H1 (cell line): ENCODE measurements at regions not wholly inside any gene's neighbourhood (a gene's known extent, or its start where the extent isn't known, plus 50 kb on each side); places are given as distances from the start of the nearest gene placed in this dataset.

ENCODE experiments used
- CTCF ChIA-PET: fragments of 300-600 bp; sonication (Branson Sonifier 250); formaldehyde crosslinking; loops from one replicate; lab custom pipeline; 2021; ENCODE audit not compliant: partially characterized antibody; lab: Charles Lee
- POLR2A ChIA-PET: fragments of 300-600 bp; sonication (Branson Sonifier 250); formaldehyde crosslinking; loops from one replicate; lab custom pipeline; 2021; ENCODE audit warnings: inconsistent platforms; ENCODE audit not compliant: partially characterized antibody; lab: Charles Lee
- DNase-seq, 2 experiments: peaks; one replicate each; pipeline versions ENCODE4 v3.0.0 to v3.0.0-alpha.2; 2010 to 2022; ENCODE audit warnings: low spot score in 2 of 2, low read depth in 1 of 2, mixed read lengths in 1 of 2
- FAIRE-seq: peaks from 2 replicates; lab custom pipeline; 2011; peaks lifted over from hg19 to GRCh38; lab: Jason Lieb, UNC
- H2AFZ ChIP-seq: 2 replicates; pipeline ENCODE4 v1.8.1; 2012; ENCODE audit warnings: low read length, inconsistent platforms
- H2AK5ac ChIP-seq: 2 replicates; pipeline ENCODE4 v1.6.1; 2013; ENCODE audit warnings: low read depth, low read length
- H2BK120ac ChIP-seq: replicated peaks from 2 replicates; pipeline ENCODE3; 2013; ENCODE audit warnings: low read depth, low read length, inconsistent platforms
- H2BK12ac ChIP-seq: 2 replicates; pipeline ENCODE4 v1.6.1; 2013; ENCODE audit warnings: low read depth, low read length
- H2BK15ac ChIP-seq: 2 replicates; pipeline ENCODE4 v1.6.1; 2013; ENCODE audit warnings: low read length
- H2BK20ac ChIP-seq: 2 replicates; pipeline ENCODE4 v1.6.1; 2013; ENCODE audit warnings: low read length
- H2BK5ac ChIP-seq: 2 replicates; pipeline ENCODE4 v1.6.1; 2013; ENCODE audit warnings: low read depth, low read length
- H3K14ac ChIP-seq: 2 replicates; pipeline ENCODE4 v1.6.1; 2013; ENCODE audit warnings: inconsistent platforms; ENCODE audit not compliant: insufficient read length
- H3K18ac ChIP-seq: 2 replicates; pipeline ENCODE4 v1.6.1; 2013; ENCODE audit warnings: low read length; ENCODE audit errors: extremely low read depth
- H3K23ac ChIP-seq: 2 replicates; pipeline ENCODE4 v1.6.1; 2013; ENCODE audit warnings: inconsistent platforms; ENCODE audit not compliant: insufficient read length
- H3K23me2 ChIP-seq: 2 replicates; pipeline ENCODE4 v1.6.1; 2013; ENCODE audit warnings: low read depth, low read length
- H3K27ac ChIP-seq: 2 replicates; pipeline ENCODE4 v1.6.1; 2011; ENCODE audit warnings: low read depth, low read length, inconsistent platforms
- H3K27me3 ChIP-seq, 4 experiments: replicated peaks in 1 of 4; 1 replicate in 1 of 4; 2 replicates in 3 of 4; pipeline versions ENCODE4 v1.6.1 to v1.8.1; 2011 to 2013; ENCODE audit warnings: low read length in 3 of 4, mild to moderate bottlenecking in 3 of 4, inconsistent platforms in 2 of 4, mixed read lengths in 2 of 4, moderate library complexity in 1 of 4; ENCODE audit not compliant: control insufficient read depth in 3 of 4, insufficient read depth in 3 of 4; ENCODE audit errors: extremely low read depth in 1 of 4
- H3K36me3 ChIP-seq, 4 experiments: 2 replicates each; pipeline versions ENCODE4 v1.6.1 to v1.8.1; 2011 to 2013; ENCODE audit warnings: mild to moderate bottlenecking in 4 of 4, low read length in 3 of 4, moderate library complexity in 2 of 4, control low read depth in 1 of 4, inconsistent platforms in 1 of 4; ENCODE audit not compliant: insufficient read depth in 4 of 4, control insufficient read depth in 2 of 4
- H3K4ac ChIP-seq: replicated peaks from 2 replicates; pipeline ENCODE3; 2013; ENCODE audit warnings: low read length, low read depth, mixed read lengths, inconsistent platforms; ENCODE audit not compliant: insufficient read length
- H3K4me1 ChIP-seq, 4 experiments: replicated peaks in 1 of 4; 1 replicate in 1 of 4; 2 replicates in 3 of 4; pipeline versions ENCODE4 v1.6.1 to v1.8.1; 2011 to 2013; ENCODE audit warnings: low read length in 3 of 4, inconsistent platforms in 2 of 4, mixed read lengths in 1 of 4; ENCODE audit not compliant: insufficient read depth in 4 of 4, control insufficient read depth in 3 of 4
- H3K4me2 ChIP-seq, 2 experiments: 2 replicates each; pipeline versions ENCODE4 v1.6.1 to v1.8.1; 2011 to 2013; ENCODE audit warnings: low read depth in 2 of 2, low read length in 2 of 2, control low read depth in 1 of 2, inconsistent platforms in 1 of 2, mild to moderate bottlenecking in 1 of 2; ENCODE audit not compliant: insufficient read depth in 1 of 2
- H3K4me3 ChIP-seq, 4 experiments: fragments of 200-600, 300-600 bp in 1 of 4; sonication (generic), shearing (Covaris generic), sonication (Bioruptor Twin) in 1 of 4; 2 replicates each; pipeline versions ENCODE4 v1.5.1 to v1.8.1; 2011 to 2016; ENCODE audit warnings: low read length in 4 of 4, low read depth in 3 of 4, control low read depth in 2 of 4, inconsistent platforms in 2 of 4, mild to moderate bottlenecking in 2 of 4, mixed read lengths in 1 of 4, moderate library complexity in 1 of 4; ENCODE audit not compliant: insufficient read depth in 2 of 4; ENCODE audit errors: extremely low read depth in 1 of 4
- H3K56ac ChIP-seq: replicated peaks from 2 replicates; pipeline ENCODE3; 2013; ENCODE audit warnings: low read depth, mild to moderate bottlenecking, mixed read lengths, low read length, inconsistent platforms; ENCODE audit not compliant: insufficient read length
- H3K79me1 ChIP-seq: 2 replicates; pipeline ENCODE4 v1.6.1; 2013; ENCODE audit warnings: low read depth, low read length, control low read depth
- H3K79me2 ChIP-seq, 2 experiments: 2 replicates each; pipeline versions ENCODE4 v1.6.1 to v1.8.1; 2012 to 2013; ENCODE audit warnings: low read length in 2 of 2, mild to moderate bottlenecking in 2 of 2, inconsistent platforms in 1 of 2; ENCODE audit not compliant: insufficient read depth in 2 of 2, control insufficient read depth in 1 of 2
- H3K9ac ChIP-seq, 4 experiments: replicated peaks in 1 of 4; 1 replicate in 1 of 4; 2 replicates in 3 of 4; pipeline versions ENCODE4 v1.6.1 to v1.8.1; 2011 to 2013; ENCODE audit warnings: low read depth in 3 of 4, low read length in 3 of 4, control low read depth in 2 of 4, mild to moderate bottlenecking in 2 of 4, moderate library complexity in 2 of 4, inconsistent platforms in 1 of 4; ENCODE audit errors: extremely low read depth in 1 of 4
- H3K9me3 ChIP-seq, 2 experiments: 2 replicates each; pipeline versions ENCODE4 v1.6.1 to v1.8.1; 2012 to 2013; ENCODE audit warnings: mild to moderate bottlenecking in 2 of 2, moderate library complexity in 2 of 2, control low read depth in 1 of 2, inconsistent platforms in 1 of 2, low read depth in 1 of 2, low read length in 1 of 2, mixed read lengths in 1 of 2; ENCODE audit not compliant: insufficient read depth in 2 of 2
- H4K20me1 ChIP-seq, 2 experiments: replicated peaks in 1 of 2; 2 replicates each; pipeline versions ENCODE3 to v1.8.1; 2011 to 2013; ENCODE audit warnings: inconsistent platforms in 2 of 2, low read length in 2 of 2, mild to moderate bottlenecking in 1 of 2; ENCODE audit not compliant: insufficient read depth in 2 of 2, control insufficient read depth in 1 of 2
- H4K5ac ChIP-seq: 2 replicates; pipeline ENCODE4 v1.6.1; 2013; ENCODE audit warnings: low read length, low read depth, mixed read lengths, inconsistent platforms; ENCODE audit not compliant: insufficient read length
- H4K8ac ChIP-seq: 2 replicates; pipeline ENCODE4 v1.8.0; 2013; ENCODE audit warnings: mild to moderate bottlenecking, moderate library complexity, low read length, inconsistent platforms; ENCODE audit not compliant: insufficient read depth; ENCODE audit errors: extremely low read depth
- H4K91ac ChIP-seq: replicated peaks from 2 replicates; pipeline ENCODE3; 2013; ENCODE audit warnings: low read length, mixed read lengths, inconsistent platforms; ENCODE audit not compliant: insufficient read length
- EGR1 ChIP-seq: IDR thresholded peaks from 2 replicates; pipeline ENCODE4 v1.6.1; 2011; ENCODE audit warnings: low read depth, low read length, borderline replicate concordance
- EZH2 ChIP-seq: fragments of 200-600 bp; sonication (generic); IDR thresholded peaks from 2 replicates; pipeline ENCODE4 v1.7.1; 2012; ENCODE audit warnings: low read depth, mild to moderate bottlenecking, moderate library complexity, low read length, inconsistent platforms; ENCODE audit not compliant: severe bottlenecking
- GABPA ChIP-seq: IDR thresholded peaks from 2 replicates; pipeline ENCODE4 v1.6.1; 2011; ENCODE audit warnings: mild to moderate bottlenecking, low read length, moderate library complexity, borderline replicate concordance; ENCODE audit not compliant: insufficient read depth
- JUN ChIP-seq: IDR thresholded peaks from 2 replicates; pipeline ENCODE4 v1.6.1; 2011; ENCODE audit warnings: low read depth, mild to moderate bottlenecking, improper control_type of control experiment, low read length
- KDM1A ChIP-seq: fragments of 200-600, 300-600 bp; sonication (generic); IDR thresholded peaks from 2 replicates; pipeline ENCODE4 v1.7.1; 2016; ENCODE audit warnings: mild to moderate bottlenecking, low read length, borderline replicate concordance
- ZNF274 ChIP-seq: IDR thresholded peaks from 2 replicates; pipeline ENCODE4 v1.7.0; 2012; ENCODE audit warnings: low read length, borderline replicate concordance; ENCODE audit errors: extremely low read depth
- WGBS, 2 experiments: shearing (Covaris generic) in 1 of 2; methylation state at CpG; one replicate each; pipeline versions ENCODE4 v1.1.6 to v1.1.7; 2013 to 2015; ENCODE audit warnings: low lambda C conversion rate in 2 of 2, mixed read lengths in 2 of 2, inconsistent platforms in 1 of 2, low coverage in 1 of 2, missing lambda C conversion rate in 1 of 2; ENCODE audit not compliant: insufficient replicate concordance in 2 of 2, insufficient coverage in 1 of 2, insufficient read length in 1 of 2; ENCODE audit errors: extremely low coverage in 1 of 2, missing lambda C conversion rate in 1 of 2; 5-methylcytosine and 5-hydroxymethylcytosine counted together
- TF ChIP-seq, protein P1 (sequence below): IDR thresholded peaks from 2 replicates; pipeline ENCODE4 v1.6.1; 2012; ENCODE audit warnings: low read length, inconsistent platforms
- TF ChIP-seq, protein P2 (sequence below): IDR thresholded peaks from 2 replicates; pipeline ENCODE4 v1.6.1; 2011; ENCODE audit warnings: low read depth, mild to moderate bottlenecking, low read length; ENCODE audit not compliant: insufficient read depth

DNA sequence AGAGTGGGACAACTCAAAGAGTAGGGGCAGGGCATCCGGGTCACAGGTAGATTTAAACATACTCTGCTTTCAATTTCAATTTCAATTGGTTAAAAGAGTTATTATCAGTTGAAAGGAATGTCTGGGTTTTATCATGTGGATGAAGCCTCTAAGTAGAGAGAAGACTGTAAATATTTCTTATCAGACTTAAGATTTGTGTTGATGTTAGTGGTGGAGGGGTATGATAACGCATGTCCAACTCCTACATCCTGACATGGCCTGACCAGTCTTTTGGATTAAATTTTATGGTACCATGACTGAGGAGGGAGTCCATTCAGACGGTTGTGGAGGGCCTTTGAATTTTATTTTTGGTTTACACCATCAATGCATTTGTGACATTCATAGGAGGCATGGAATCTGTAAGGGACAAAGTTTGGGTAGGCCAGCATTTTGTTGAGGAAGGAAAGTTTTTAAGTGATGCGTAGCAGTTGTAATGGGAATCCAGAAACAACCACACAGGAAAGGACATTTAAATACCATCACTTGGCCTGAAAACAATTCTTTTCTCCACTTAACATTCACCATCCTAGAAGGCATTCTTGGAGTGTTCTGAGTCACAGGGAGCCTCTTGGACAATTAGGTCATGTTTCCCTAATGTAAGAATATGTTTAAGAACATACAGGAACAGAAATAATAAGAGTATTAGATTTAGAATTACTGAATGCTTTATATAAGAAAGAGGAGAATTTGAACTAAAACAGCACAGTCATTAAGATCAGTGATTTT lies 371.9 kb downstream of the ATP23 start:
- no peaks in the 10 kb centered on the region for H3K23me2 ChIP-seq
- H3K79me1 ChIP-seq: no peaks in the 10 kb centered on the region
- DNase-seq: no peak
- no peaks in the 10 kb centered on the region for H3K36me3 ChIP-seq
- H3K56ac ChIP-seq: no peak overlapping the region
- H3K79me2 ChIP-seq: no peaks in the 10 kb centered on the region
- H3K4me3 ChIP-seq: no peak overlapping the region
- no peak overlapping the region for H4K91ac ChIP-seq
- no peaks in the 10 kb centered on the region for H3K4me1 ChIP-seq
- no peak overlapping the region for H4K5ac ChIP-seq
- FAIRE-seq: no peak
- no peak overlapping the region for H3K27ac ChIP-seq
- no peak overlapping the region for H3K9ac ChIP-seq
- no peak overlapping the region for H3K18ac ChIP-seq
- H2BK15ac ChIP-seq: no peak overlapping the region
- H2BK5ac ChIP-seq: no peak overlapping the region
- WGBS, 2 experiments: 88% methylated on average over 4 of the region's 4 CpGs; no CpG with 5 or more reads in 1 of the 2 experiments
- peaks cover 0 to 5% of the 10 kb centered on the region in 2 experiments; a peak in 1 of 4 replicates for H3K9me3 ChIP-seq
- H3K27me3 ChIP-seq: no peaks in the 10 kb centered on the region
- H4K8ac ChIP-seq: no peak overlapping the region
- ChIA-PET POLR2A (no interaction called here), CTCF (no interaction called here)
- H3K4ac ChIP-seq: no peak overlapping the region
- H2AK5ac ChIP-seq: no peak overlapping the region
- no peak overlapping the region for H2BK120ac ChIP-seq
- no peak overlapping the region for H3K23ac ChIP-seq
- no peak overlapping the region for H2AFZ ChIP-seq
- no peak overlapping the region for H2BK12ac ChIP-seq
- H2BK20ac ChIP-seq: no peak overlapping the region
- H4K20me1 ChIP-seq: no peaks in the 10 kb centered on the region
- no peak overlapping the region for H3K14ac ChIP-seq
- no peak overlapping the region for H3K4me2 ChIP-seq
- TF ChIP-seq EZH2: no peak
- TF ChIP-seq, protein P1, sequence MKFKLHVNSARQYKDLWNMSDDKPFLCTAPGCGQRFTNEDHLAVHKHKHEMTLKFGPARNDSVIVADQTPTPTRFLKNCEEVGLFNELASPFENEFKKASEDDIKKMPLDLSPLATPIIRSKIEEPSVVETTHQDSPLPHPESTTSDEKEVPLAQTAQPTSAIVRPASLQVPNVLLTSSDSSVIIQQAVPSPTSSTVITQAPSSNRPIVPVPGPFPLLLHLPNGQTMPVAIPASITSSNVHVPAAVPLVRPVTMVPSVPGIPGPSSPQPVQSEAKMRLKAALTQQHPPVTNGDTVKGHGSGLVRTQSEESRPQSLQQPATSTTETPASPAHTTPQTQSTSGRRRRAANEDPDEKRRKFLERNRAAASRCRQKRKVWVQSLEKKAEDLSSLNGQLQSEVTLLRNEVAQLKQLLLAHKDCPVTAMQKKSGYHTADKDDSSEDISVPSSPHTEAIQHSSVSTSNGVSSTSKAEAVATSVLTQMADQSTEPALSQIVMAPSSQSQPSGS: no peak
- TF ChIP-seq JUN: no peak
- TF ChIP-seq ZNF274: no peak
- no peak for TF ChIP-seq GABPA
- TF ChIP-seq KDM1A: no peak
- TF ChIP-seq, protein P2, sequence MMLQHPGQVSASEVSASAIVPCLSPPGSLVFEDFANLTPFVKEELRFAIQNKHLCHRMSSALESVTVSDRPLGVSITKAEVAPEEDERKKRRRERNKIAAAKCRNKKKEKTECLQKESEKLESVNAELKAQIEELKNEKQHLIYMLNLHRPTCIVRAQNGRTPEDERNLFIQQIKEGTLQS: no peak
- TF ChIP-seq EGR1: no peak
